IgD-negative memory B cell (primary cell): ENCODE measurements at regions not wholly inside any gene's neighbourhood (a gene's known extent, or its start where the extent isn't known, plus 50 kb on each side); places are given as distances from the start of the nearest gene placed in this dataset.

Source experiments
- H3K27ac Mint-ChIP-seq, 3 donors: one replicate each; pipeline ENCODE4 v1.8.0; 2020 to 2022; ENCODE audit warnings: mild to moderate bottlenecking in 3 of 3, mixed read lengths in 3 of 3, moderate library complexity in 1 of 3
- H3K27me3 Mint-ChIP-seq: one replicate; pipeline ENCODE4 v1.8.0; 2021; ENCODE audit warnings: mixed read lengths
- H3K36me3 Mint-ChIP-seq: one replicate; pipeline ENCODE4 v1.8.0; 2020; ENCODE audit warnings: mild to moderate bottlenecking, mixed read lengths
- H3K4me1 Mint-ChIP-seq, 3 donors: one replicate each; pipeline ENCODE4 v1.8.0; 2020 to 2022; ENCODE audit warnings: mixed read lengths in 3 of 3, mild to moderate bottlenecking in 1 of 3
- H3K4me3 Mint-ChIP-seq, 4 donors: one replicate each; pipeline ENCODE4 v1.8.0; 2020 to 2022; ENCODE audit warnings: mild to moderate bottlenecking in 4 of 4, mixed read lengths in 4 of 4, moderate library complexity in 3 of 4
- H3K9me3 Mint-ChIP-seq, 3 donors: one replicate each; pipeline ENCODE4 v1.8.0; 2020 to 2021; ENCODE audit warnings: mixed read lengths in 3 of 3, mild to moderate bottlenecking in 1 of 3

GRCh38 chr9:14961372-14962068 lies 51.3 kb upstream of the FREM1 start:
- Mint-ChIP-seq H3K27me3 (no peaks in the 10 kb centered on the region), H3K4me3 (no peak overlapping the region), H3K9me3 (peaks cover 2 to 16% (median 4%) of the 10 kb centered on the region in 3 donors), H3K36me3 (no peaks in the 10 kb centered on the region), H3K27ac (no peak overlapping the region), H3K4me1 (peaks cover 0 to 2% (median 0%) of the 10 kb centered on the region in 3 donors)

GRCh38 chr9:14960881-14961280 lies 50.7 kb upstream of the FREM1 start:
- Mint-ChIP-seq H3K4me1 (peaks cover 0 to 2% (median 0%) of the 10 kb centered on the region in 3 donors), H3K4me3 (no peak overlapping the region), H3K27me3 (no peaks in the 10 kb centered on the region), H3K36me3 (no peaks in the 10 kb centered on the region), H3K27ac (no peak overlapping the region), H3K9me3 (peaks cover 2 to 16% (median 6%) of the 10 kb centered on the region in 3 donors)
